ENCODE measurements at regions not wholly inside any gene's neighbourhood (a gene's known extent, or its start where the extent isn't known, plus 50 kb on each side); places are given as distances from the start of the nearest gene placed in this dataset.

DNA sequence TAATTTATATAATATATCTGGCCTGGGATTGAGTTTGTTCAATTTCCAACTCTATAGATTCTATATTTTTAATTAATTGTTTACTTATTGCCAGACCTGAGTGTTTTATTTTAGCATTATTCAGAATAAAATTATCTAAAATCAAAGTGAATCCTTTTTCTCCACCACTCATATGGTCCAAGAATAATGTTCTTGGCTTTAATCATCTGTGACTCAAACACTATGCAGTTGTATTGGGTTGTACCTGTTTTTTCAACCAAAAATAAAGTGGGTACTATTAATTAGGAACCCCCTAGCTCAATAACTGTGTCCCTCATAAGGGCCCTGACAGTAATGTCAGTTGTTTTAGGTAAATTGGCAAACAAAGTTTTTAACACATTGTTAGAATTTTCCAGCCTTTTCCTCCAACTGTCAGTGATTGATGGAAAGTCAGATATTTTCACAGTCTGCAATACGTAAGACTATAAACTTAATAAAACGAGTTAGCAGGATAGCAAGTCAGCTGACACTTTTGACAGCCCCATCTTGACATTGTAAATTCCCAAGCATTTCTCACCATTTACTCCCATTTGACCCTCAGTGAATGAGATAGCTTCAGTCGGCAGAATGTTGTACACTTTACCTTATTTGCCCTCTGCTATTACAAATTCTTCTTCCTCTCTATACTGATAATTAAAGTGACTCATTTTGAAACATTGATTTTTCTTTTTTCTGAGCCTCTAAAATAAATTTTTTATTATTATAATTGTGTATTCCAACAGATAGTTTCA, 587.4 kb downstream of the METTL4 start:
- DNase-seq = no peak
- Histone ChIP-seq H3K27ac (no peak overlapping the region), H3K36me3 (no peaks in the 10 kb centered on the region), H3K9me3 (no peaks in the 10 kb centered on the region), H3K27me3 (no peaks in the 10 kb centered on the region), H3K4me1 (no peaks in the 10 kb centered on the region), H3K4me3 (no peak overlapping the region)
- TF ChIP-seq, protein P1, sequence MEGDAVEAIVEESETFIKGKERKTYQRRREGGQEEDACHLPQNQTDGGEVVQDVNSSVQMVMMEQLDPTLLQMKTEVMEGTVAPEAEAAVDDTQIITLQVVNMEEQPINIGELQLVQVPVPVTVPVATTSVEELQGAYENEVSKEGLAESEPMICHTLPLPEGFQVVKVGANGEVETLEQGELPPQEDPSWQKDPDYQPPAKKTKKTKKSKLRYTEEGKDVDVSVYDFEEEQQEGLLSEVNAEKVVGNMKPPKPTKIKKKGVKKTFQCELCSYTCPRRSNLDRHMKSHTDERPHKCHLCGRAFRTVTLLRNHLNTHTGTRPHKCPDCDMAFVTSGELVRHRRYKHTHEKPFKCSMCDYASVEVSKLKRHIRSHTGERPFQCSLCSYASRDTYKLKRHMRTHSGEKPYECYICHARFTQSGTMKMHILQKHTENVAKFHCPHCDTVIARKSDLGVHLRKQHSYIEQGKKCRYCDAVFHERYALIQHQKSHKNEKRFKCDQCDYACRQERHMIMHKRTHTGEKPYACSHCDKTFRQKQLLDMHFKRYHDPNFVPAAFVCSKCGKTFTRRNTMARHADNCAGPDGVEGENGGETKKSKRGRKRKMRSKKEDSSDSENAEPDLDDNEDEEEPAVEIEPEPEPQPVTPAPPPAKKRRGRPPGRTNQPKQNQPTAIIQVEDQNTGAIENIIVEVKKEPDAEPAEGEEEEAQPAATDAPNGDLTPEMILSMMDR (IDR thresholded peaks at IDR 0.05) = no peak
- TF ChIP-seq POLR2A (IDR thresholded peaks at IDR 0.05) = no peak
- 34% methylated on average over 3 of the region's 3 CpGs for WGBS (ENCODE audit: insufficient coverage, low coverage, low lambda C conversion rate, missing lambda C conversion rate)
- intact Hi-C loops (cut with DNase I) = no loop called here
- no peak for ATAC-seq

DNA sequence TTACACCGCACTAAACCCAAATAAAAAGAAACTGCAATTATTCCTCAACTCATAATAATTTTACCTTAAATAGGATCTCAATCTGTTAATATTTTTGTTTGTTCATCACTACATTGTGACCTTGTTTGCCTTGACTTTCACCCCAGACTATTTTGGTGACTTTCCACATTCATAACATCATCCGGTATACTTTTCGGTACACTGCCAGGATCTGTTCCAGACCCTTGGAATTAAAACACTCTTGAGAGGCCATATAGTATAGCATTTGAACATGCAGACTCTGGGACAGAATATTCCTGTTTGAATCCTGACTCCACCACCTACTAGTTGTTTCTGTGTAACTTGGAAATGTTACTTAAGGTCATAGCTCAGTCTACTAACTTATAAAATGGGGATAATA, 577.4 kb downstream of the METTL4 start:
- intact Hi-C loops (cut with DNase I) = no loop called here
- H3K9me3 ChIP-seq = no peaks in the 10 kb centered on the region
- DNase-seq = no peak
- ATAC-seq = no peak
- H3K27ac ChIP-seq = no peak overlapping the region
- no peaks in the 10 kb centered on the region for H3K36me3 ChIP-seq
- no peaks in the 10 kb centered on the region for H3K27me3 ChIP-seq
- no peaks in the 10 kb centered on the region for H3K4me1 ChIP-seq
- WGBS (ENCODE audit: insufficient coverage, low coverage, low lambda C conversion rate, missing lambda C conversion rate) = 93% methylated on average over 3 of the region's 3 CpGs
- TF ChIP-seq, protein P1 (IDR thresholded peaks at IDR 0.05) = no peak
- no peak for TF ChIP-seq POLR2A (IDR thresholded peaks at IDR 0.05)
- H3K4me3 ChIP-seq = no peak overlapping the region

DNA sequence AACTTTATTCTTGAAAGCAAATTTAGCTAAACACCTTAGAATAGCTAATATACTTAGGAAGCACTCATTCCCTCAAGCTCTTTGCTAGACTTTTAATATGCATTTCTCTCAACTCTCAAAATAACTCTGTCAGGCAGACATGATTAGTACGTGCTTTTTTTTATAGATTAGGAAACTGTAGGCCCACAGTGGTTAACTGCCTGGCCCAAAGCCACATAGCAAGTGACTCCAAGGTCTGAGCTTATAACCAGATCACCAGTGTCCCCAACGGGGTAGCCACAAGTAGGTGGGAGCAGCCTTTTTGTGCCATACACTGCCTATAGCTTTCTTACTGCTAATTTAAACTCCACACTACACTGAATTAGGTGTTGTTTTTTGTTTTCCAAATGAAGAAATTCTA, 576.8 kb downstream of the METTL4 start:
- Histone ChIP-seq H3K9me3 (no peaks in the 10 kb centered on the region), H3K27me3 (no peaks in the 10 kb centered on the region), H3K27ac (no peak overlapping the region), H3K36me3 (no peaks in the 10 kb centered on the region), H3K4me3 (no peak overlapping the region), H3K4me1 (no peaks in the 10 kb centered on the region)
- 54% methylated on average over 2 of the region's 2 CpGs for WGBS (ENCODE audit: insufficient coverage, low coverage, low lambda C conversion rate, missing lambda C conversion rate)
- TF ChIP-seq, protein P1 (IDR thresholded peaks at IDR 0.05) = no peak
- TF ChIP-seq POLR2A (IDR thresholded peaks at IDR 0.05) = no peak
- DNase-seq (no peak), ATAC-seq (no peak)
- intact Hi-C loops (cut with DNase I) = no loop called here

DNA sequence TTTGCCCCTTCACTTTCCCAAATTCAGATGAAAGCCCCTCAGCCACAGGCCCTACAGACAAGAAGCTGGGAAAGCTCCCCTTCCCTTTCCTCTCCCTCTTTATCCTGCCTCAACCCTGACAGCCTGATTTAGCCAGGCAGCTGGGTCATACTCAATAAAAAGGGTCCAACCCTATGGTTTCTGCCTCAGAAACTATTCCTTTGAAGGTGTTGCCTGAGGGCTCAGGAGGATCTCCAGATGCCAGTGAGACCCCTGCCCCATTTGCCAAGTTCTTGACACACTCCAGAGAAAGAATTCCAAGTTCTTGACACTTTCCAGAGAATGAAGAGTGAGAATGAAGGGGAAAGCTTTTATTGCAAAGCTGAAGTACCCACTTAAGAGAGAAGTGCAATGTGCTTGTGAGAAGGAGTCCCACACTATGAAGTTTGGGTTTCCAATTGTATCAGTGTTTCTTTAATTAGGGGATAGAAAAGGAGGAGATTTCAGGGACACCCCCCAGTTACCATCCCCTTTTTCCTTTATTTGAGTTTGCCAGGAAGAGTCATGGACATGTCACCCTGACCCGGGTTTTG, 576.2 kb downstream of the METTL4 start:
- H3K36me3 ChIP-seq = no peaks in the 10 kb centered on the region
- intact Hi-C loops (cut with DNase I) = no loop called here
- no peak for TF ChIP-seq POLR2A (IDR thresholded peaks at IDR 0.05)
- TF ChIP-seq, protein P1 (IDR thresholded peaks at IDR 0.05) = no peak
- 67% methylated on average over 1 of the region's 1 CpG for WGBS (ENCODE audit: insufficient coverage, low coverage, low lambda C conversion rate, missing lambda C conversion rate)
- no peak overlapping the region for H3K27ac ChIP-seq
- DNase-seq (no peak), ATAC-seq (no peak)
- no peaks in the 10 kb centered on the region for H3K27me3 ChIP-seq
- no peaks in the 10 kb centered on the region for H3K4me1 ChIP-seq
- no peaks in the 10 kb centered on the region for H3K9me3 ChIP-seq
- no peak overlapping the region for H3K4me3 ChIP-seq

Data from right lobe of liver (tissue), 6 donors.